H9 (cell line): ENCODE measurements at regions not wholly inside any gene's neighbourhood (a gene's known extent, or its start where the extent isn't known, plus 50 kb on each side); places are given as distances from the start of the nearest gene placed in this dataset.

Experiments used
- DNase-seq: peaks from one replicate; pipeline ENCODE4 v3.0.0-alpha.2; 2017
- H2AFZ ChIP-seq: one replicate; pipeline ENCODE4 v1.6.1; 2013; ENCODE audit warnings: mild to moderate bottlenecking, low read length, control low read depth, moderate library complexity
- H2AK5ac ChIP-seq: 2 replicates; pipeline ENCODE4 v1.6.1; 2013; ENCODE audit warnings: low read length, control low read depth, mixed read lengths; ENCODE audit not compliant: insufficient read length
- H2BK120ac ChIP-seq: one replicate; pipeline ENCODE4 v1.6.1; 2013; ENCODE audit warnings: low read depth, mild to moderate bottlenecking, low read length, control low read depth, inconsistent platforms; ENCODE audit not compliant: poor library complexity, severe bottlenecking
- H2BK12ac ChIP-seq: 2 replicates; pipeline ENCODE4 v1.6.1; 2013; ENCODE audit warnings: low read length, control low read depth, mixed read lengths, low read depth; ENCODE audit not compliant: insufficient read length
- H2BK15ac ChIP-seq: 2 replicates; pipeline ENCODE4 v1.6.1; 2013; ENCODE audit warnings: low read depth, low read length, control low read depth
- H2BK20ac ChIP-seq: one replicate; pipeline ENCODE4 v1.6.1; 2013; ENCODE audit warnings: low read depth, mild to moderate bottlenecking, low read length, control low read depth, inconsistent platforms; ENCODE audit not compliant: poor library complexity, severe bottlenecking
- H2BK5ac ChIP-seq: 2 replicates; pipeline ENCODE4 v1.6.1; 2013; ENCODE audit warnings: low read length, control low read depth, mixed read lengths; ENCODE audit not compliant: insufficient read length
- H3K14ac ChIP-seq: 2 replicates; pipeline ENCODE4 v1.6.1; 2013; ENCODE audit warnings: low read length, control low read depth; ENCODE audit not compliant: insufficient read depth
- H3K18ac ChIP-seq: 2 replicates; pipeline ENCODE4 v1.6.1; 2013; ENCODE audit warnings: low read depth, mild to moderate bottlenecking, mixed read lengths, low read length, control low read depth; ENCODE audit not compliant: insufficient read length
- H3K23ac ChIP-seq: 2 replicates; pipeline ENCODE4 v1.6.1; 2013; ENCODE audit warnings: low read length, control low read depth, mixed read lengths, low read depth; ENCODE audit not compliant: insufficient read length
- H3K23me2 ChIP-seq: 2 replicates; pipeline ENCODE4 v1.6.1; 2013; ENCODE audit warnings: low read depth, mild to moderate bottlenecking, mixed read lengths, low read length, control low read depth; ENCODE audit not compliant: insufficient read length, poor library complexity, severe bottlenecking
- H3K27ac ChIP-seq: 2 replicates; pipeline ENCODE4 v1.5.1; 2013; ENCODE audit warnings: low read length, control low read depth, mixed read lengths, low read depth; ENCODE audit not compliant: insufficient read length
- H3K27me3 ChIP-seq: 2 replicates; pipeline ENCODE4 v1.6.1; 2013; ENCODE audit warnings: low read length, control low read depth, inconsistent platforms; ENCODE audit not compliant: insufficient read depth
- H3K4ac ChIP-seq: 2 replicates; pipeline ENCODE4 v1.6.1; 2013; ENCODE audit warnings: low read depth, mild to moderate bottlenecking, control low read depth, inconsistent platforms, low read length, moderate library complexity
- H3K4me1 ChIP-seq: 2 replicates; pipeline ENCODE4 v1.6.1; 2013; ENCODE audit warnings: low read length, control low read depth, inconsistent platforms; ENCODE audit not compliant: insufficient read depth
- H3K4me2 ChIP-seq: 2 replicates; pipeline ENCODE4 v1.6.1; 2013; ENCODE audit warnings: low read length, control low read depth, mixed read lengths; ENCODE audit not compliant: insufficient read length, insufficient read depth
- H3K56ac ChIP-seq: 2 replicates; pipeline ENCODE4 v1.6.1; 2013; ENCODE audit warnings: low read depth, mild to moderate bottlenecking, mixed read lengths, low read length, control low read depth; ENCODE audit not compliant: insufficient read length
- H3K79me1 ChIP-seq: 2 replicates; pipeline ENCODE4 v1.6.1; 2013; ENCODE audit warnings: low read depth, mild to moderate bottlenecking, moderate library complexity, low read length, control low read depth, inconsistent platforms; ENCODE audit not compliant: insufficient read depth, poor library complexity, severe bottlenecking
- H3K79me2 ChIP-seq: 2 replicates; pipeline ENCODE4 v1.6.1; 2013; ENCODE audit warnings: low read length, control low read depth, inconsistent platforms; ENCODE audit not compliant: insufficient read depth
- H3K9ac ChIP-seq: 2 replicates; pipeline ENCODE4 v1.6.1; 2013; ENCODE audit warnings: low read length, control low read depth, mixed read lengths; ENCODE audit not compliant: insufficient read length; ENCODE audit errors: extremely low read depth
- H3K9me3 ChIP-seq: one replicate; pipeline ENCODE4 v1.6.1; 2013; ENCODE audit warnings: low read depth, low read length, inconsistent platforms; ENCODE audit not compliant: control insufficient read depth
- H3T11ph ChIP-seq: one replicate; pipeline ENCODE4 v1.6.1; 2013; ENCODE audit warnings: mild to moderate bottlenecking, low read length, control low read depth, inconsistent platforms
- H4K20me1 ChIP-seq: one replicate; pipeline ENCODE4 v1.6.1; 2013; ENCODE audit not compliant: control insufficient read depth, insufficient read length, insufficient read depth
- H4K5ac ChIP-seq: 2 replicates; pipeline ENCODE4 v1.6.1; 2013; ENCODE audit warnings: low read depth, mild to moderate bottlenecking, mixed read lengths, low read length, control low read depth; ENCODE audit not compliant: insufficient read length
- H4K8ac ChIP-seq: replicated peaks from 2 replicates; pipeline ENCODE4 v1.6.1; 2013; ENCODE audit warnings: low read length, control low read depth, mixed read lengths, low read depth; ENCODE audit not compliant: insufficient read length
- H4K91ac ChIP-seq: 2 replicates; pipeline ENCODE4 v1.6.1; 2013; ENCODE audit warnings: low read depth, mild to moderate bottlenecking, moderate library complexity, mixed read lengths, low read length, control low read depth; ENCODE audit not compliant: insufficient read length
- H3K27ac Mint-ChIP-seq, 3 experiments: 2 replicates in 2 of 3; 3 replicates in 1 of 3; pipeline ENCODE4 v1.8.0; 2020 to 2021; ENCODE audit warnings: mixed read lengths in 3 of 3, mild to moderate bottlenecking in 1 of 3, moderate library complexity in 1 of 3
- H3K27me3 Mint-ChIP-seq: 2 replicates; pipeline ENCODE4 v1.8.0; 2021; ENCODE audit warnings: low read depth, mild to moderate bottlenecking, moderate library complexity, mixed read lengths
- H3K36me3 Mint-ChIP-seq, 3 experiments: 2 replicates in 2 of 3; 3 replicates in 1 of 3; pipeline ENCODE4 v1.8.0; 2020 to 2021; ENCODE audit warnings: low read depth in 3 of 3, mixed read lengths in 3 of 3; ENCODE audit not compliant: insufficient read depth in 1 of 3
- H3K4me1 Mint-ChIP-seq, 2 experiments: 2 replicates each; pipeline ENCODE4 v1.8.0; 2020; ENCODE audit warnings: mixed read lengths in 2 of 2
- H3K4me3 Mint-ChIP-seq, 2 experiments: 2 replicates in 1 of 2; 3 replicates in 1 of 2; pipeline ENCODE4 v1.8.0; 2020 to 2021; ENCODE audit warnings: mild to moderate bottlenecking in 2 of 2, mixed read lengths in 2 of 2, moderate library complexity in 1 of 2
- H3K9me3 Mint-ChIP-seq, 2 experiments: 2 replicates in 1 of 2; 3 replicates in 1 of 2; pipeline ENCODE4 v1.8.0; 2020; ENCODE audit warnings: mild to moderate bottlenecking in 2 of 2, mixed read lengths in 2 of 2, moderate library complexity in 1 of 2
- WGBS: extraction: QIAGEN DNeasy Blood & Tissue Kit; methylation state at CpG from one replicate; pipeline ENCODE4 v1.1.7; 2013; ENCODE audit warnings: missing lambda C conversion rate, low lambda C conversion rate, mixed read lengths; ENCODE audit not compliant: insufficient read length; ENCODE audit errors: extremely low coverage; 5-methylcytosine and 5-hydroxymethylcytosine counted together
- TF ChIP-seq, protein P1 (sequence below): fragments of 200-600 bp; sonication (generic); conservative IDR thresholded peaks from 3 replicates; pipeline ENCODE4 v1.8.0; 2021; ENCODE audit warnings: antibody characterized with exemption, mild to moderate bottlenecking

DNA sequence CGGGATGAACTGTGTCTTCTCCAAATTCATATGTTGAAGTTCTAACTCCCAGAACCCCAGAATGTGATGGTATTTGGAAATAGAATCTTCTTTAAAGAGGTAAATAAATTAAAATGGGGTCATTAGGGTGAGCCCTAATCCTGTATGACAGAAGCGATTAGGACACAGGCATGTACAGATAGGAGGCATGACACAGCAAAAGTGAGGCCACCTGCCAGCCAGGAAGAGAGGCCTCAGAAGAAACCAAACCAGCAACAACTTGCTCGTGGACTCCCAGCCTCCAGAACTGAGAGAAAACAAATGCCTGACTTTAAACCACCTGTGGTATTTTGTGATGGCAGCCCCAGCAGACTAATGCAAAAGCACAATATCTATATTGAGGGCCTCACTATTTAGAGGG, 214.3 kb downstream of the NEBL start:
- H3K27ac ChIP-seq, result no peak overlapping the region
- no peak overlapping the region for H3K27ac Mint-ChIP-seq
- no peaks in the 10 kb centered on the region for H3K9me3 ChIP-seq
- no peak overlapping the region for H4K8ac ChIP-seq
- no peak overlapping the region for H2AK5ac ChIP-seq
- H3K27me3 ChIP-seq, result no peaks in the 10 kb centered on the region
- no peaks in the 10 kb centered on the region for H3K79me2 ChIP-seq
- no CpG with 5 or more reads among the region's 3 CpGs for WGBS
- H3K9ac ChIP-seq, result no peak overlapping the region
- no peaks in the 10 kb centered on the region for H3K23me2 ChIP-seq
- peaks cover 14 to 20% of the 10 kb centered on the region in 2 experiments for H3K4me1 Mint-ChIP-seq
- peaks cover 9 to 11% of the 10 kb centered on the region in 2 experiments for H3K9me3 Mint-ChIP-seq
- peaks cover 1 to 8% (median 2%) of the 10 kb centered on the region in 3 experiments; a peak in 4 of 7 replicates for H3K36me3 Mint-ChIP-seq
- H4K91ac ChIP-seq, result no peak overlapping the region
- no peaks in the 10 kb centered on the region for H4K20me1 ChIP-seq
- no peak overlapping the region for H2BK20ac ChIP-seq
- H2BK15ac ChIP-seq, result no peak overlapping the region
- no peak overlapping the region for H2AFZ ChIP-seq
- no peak overlapping the region for H2BK120ac ChIP-seq
- H3K4ac ChIP-seq, result no peak overlapping the region
- no peak overlapping the region for H3K4me2 ChIP-seq
- H3K27me3 Mint-ChIP-seq, result no peaks in the 10 kb centered on the region
- no peak overlapping the region for H2BK5ac ChIP-seq
- H3K4me3 Mint-ChIP-seq, result no peak overlapping the region
- no peak overlapping the region for H3K56ac ChIP-seq
- H4K5ac ChIP-seq, result no peak overlapping the region
- TF ChIP-seq, protein P1, sequence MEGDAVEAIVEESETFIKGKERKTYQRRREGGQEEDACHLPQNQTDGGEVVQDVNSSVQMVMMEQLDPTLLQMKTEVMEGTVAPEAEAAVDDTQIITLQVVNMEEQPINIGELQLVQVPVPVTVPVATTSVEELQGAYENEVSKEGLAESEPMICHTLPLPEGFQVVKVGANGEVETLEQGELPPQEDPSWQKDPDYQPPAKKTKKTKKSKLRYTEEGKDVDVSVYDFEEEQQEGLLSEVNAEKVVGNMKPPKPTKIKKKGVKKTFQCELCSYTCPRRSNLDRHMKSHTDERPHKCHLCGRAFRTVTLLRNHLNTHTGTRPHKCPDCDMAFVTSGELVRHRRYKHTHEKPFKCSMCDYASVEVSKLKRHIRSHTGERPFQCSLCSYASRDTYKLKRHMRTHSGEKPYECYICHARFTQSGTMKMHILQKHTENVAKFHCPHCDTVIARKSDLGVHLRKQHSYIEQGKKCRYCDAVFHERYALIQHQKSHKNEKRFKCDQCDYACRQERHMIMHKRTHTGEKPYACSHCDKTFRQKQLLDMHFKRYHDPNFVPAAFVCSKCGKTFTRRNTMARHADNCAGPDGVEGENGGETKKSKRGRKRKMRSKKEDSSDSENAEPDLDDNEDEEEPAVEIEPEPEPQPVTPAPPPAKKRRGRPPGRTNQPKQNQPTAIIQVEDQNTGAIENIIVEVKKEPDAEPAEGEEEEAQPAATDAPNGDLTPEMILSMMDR, result no peak
- no peak overlapping the region for H3K14ac ChIP-seq
- H3K18ac ChIP-seq, result no peak overlapping the region
- DNase-seq, result no peak
- no peak overlapping the region for H3T11ph ChIP-seq
- no peaks in the 10 kb centered on the region for H3K79me1 ChIP-seq
- H3K4me1 ChIP-seq, result no peaks in the 10 kb centered on the region; the same call in 1 of the 2 replicates
- H2BK12ac ChIP-seq, result no peak overlapping the region
- no peak overlapping the region for H3K23ac ChIP-seq
